SK-N-SH (cell line): ENCODE measurements at regions not wholly inside any gene's neighbourhood (a gene's known extent, or its start where the extent isn't known, plus 50 kb on each side); places are given as distances from the start of the nearest gene placed in this dataset.

Experiments
- CTCF ChIP-seq: fragments of 200-600 bp; sonication (generic); IDR thresholded peaks from 2 replicates; pipeline ENCODE4 v1.6.1; 2017; ENCODE audit warnings: antibody characterized with exemption, mild to moderate bottlenecking, moderate library complexity
- FOXM1 ChIP-seq: IDR thresholded peaks from 2 replicates; pipeline ENCODE4 v1.4.0; 2012; ENCODE audit warnings: low read depth, mild to moderate bottlenecking
- RFX5 ChIP-seq: IDR thresholded peaks from 2 replicates; pipeline ENCODE4 v1.6.1; 2012; ENCODE audit warnings: mild to moderate bottlenecking, improper control_type of control experiment, low read length
- YY1 ChIP-seq: IDR thresholded peaks from 2 replicates; pipeline ENCODE4 v1.4.0; 2012; ENCODE audit warnings: low read depth, mild to moderate bottlenecking

- TF ChIP-seq FOXM1 (no peak), CTCF (no peak), YY1 (no peak), RFX5 (no peak)
Observed at GRCh38 chr13:25034173-25034572, 61.8 kb upstream of the PABPC3 start.
